ENCODE measurements at regions not wholly inside any gene's neighbourhood (a gene's known extent, or its start where the extent isn't known, plus 50 kb on each side); places are given as distances from the start of the nearest gene placed in this dataset.

GRCh38 chr1:224535641-224536040 lies 80.5 kb upstream of the CNIH3 start:
- ChIA-PET CTCF (interaction anchor here (1.1 to 1.9 kb wide), 3 partner anchors 22 to 317 kb away, joined by 4 to 6 read pairs (median 5); no protein-coding TSS in a partner anchor), POLR2A (no interaction called here)
- no peak for DNase-seq (ENCODE audit: low read depth, low spot score)
- no peak for TF ChIP-seq CTCF (IDR thresholded peaks at IDR 0.05; ENCODE audit: insufficient read depth, low read length, missing control alignments)
- no peak overlapping the region for H3K4me3 ChIP-seq (ENCODE audit: low read depth, low read length)

- H3K4me3 ChIP-seq (ENCODE audit: low read depth, low read length): no peak overlapping the region
- no peak for TF ChIP-seq CTCF (IDR thresholded peaks at IDR 0.05; ENCODE audit: insufficient read depth, low read length, missing control alignments)
- CTCF ChIA-PET: interaction anchor here (0.6 to 1.5 kb wide), 5 partner anchors 10 to 313 kb away, joined by 3 to 12 read pairs (median 4); no protein-coding TSS in a partner anchor
- no peak for DNase-seq (ENCODE audit: low read depth, low spot score)
- POLR2A ChIA-PET: no interaction called here
These were observed 76.1 kb upstream of the CNIH3 start for GRCh38 chr1:224539971-224540370.

- no peak for TF ChIP-seq CTCF (IDR thresholded peaks at IDR 0.05; ENCODE audit: insufficient read depth, low read length, missing control alignments)
- POLR2A ChIA-PET: no interaction called here
- no peak for DNase-seq (ENCODE audit: low read depth, low spot score)
- CTCF ChIA-PET: interaction anchor here (1.1 to 1.5 kb wide), 3 partner anchors 16 to 27 kb away, joined by 4 to 12 read pairs (median 4); no protein-coding TSS in a partner anchor
- no peak overlapping the region for H3K4me3 ChIP-seq (ENCODE audit: low read depth, low read length)
These were observed 75.6 kb upstream of the CNIH3 start for GRCh38 chr1:224540535-224540934.

- ChIA-PET POLR2A (no interaction called here), CTCF (interaction anchor here (1.0 to 1.7 kb wide), 3 partner anchors 27 to 311 kb away, joined by 3 to 6 read pairs (median 3); no protein-coding TSS in a partner anchor)
- DNase-seq (ENCODE audit: low read depth, low spot score): no peak
- TF ChIP-seq CTCF (IDR thresholded peaks at IDR 0.05; ENCODE audit: insufficient read depth, low read length, missing control alignments): no peak
- no peak overlapping the region for H3K4me3 ChIP-seq (ENCODE audit: low read depth, low read length)
These were observed 74.9 kb upstream of the CNIH3 start for GRCh38 chr1:224541072-224541790.

GRCh38 chr1:224541901-224542630 lies 74.1 kb upstream of the CNIH3 start:
- no peak for DNase-seq (ENCODE audit: low read depth, low spot score)
- H3K4me3 ChIP-seq (ENCODE audit: low read depth, low read length): no peak overlapping the region
- ChIA-PET CTCF (interaction anchor here (1.0 to 4.0 kb wide), 7 partner anchors 28 to 310 kb away, joined by 3 to 24 read pairs (median 6); no protein-coding TSS in a partner anchor), POLR2A (interaction anchor here (1.2 kb wide), 1 partner anchor 17 kb away, joined by 3 read pairs; no protein-coding TSS in a partner anchor)
- no peak for TF ChIP-seq CTCF (IDR thresholded peaks at IDR 0.05; ENCODE audit: insufficient read depth, low read length, missing control alignments)
